ENCODE measurements at regions not wholly inside any gene's neighbourhood (a gene's known extent, or its start where the extent isn't known, plus 50 kb on each side); places are given as distances from the start of the nearest gene placed in this dataset.

GRCh38 chr6:16907991-16908390 lies 146.7 kb upstream of the ATXN1 start:
- no peak for TF ChIP-seq CTCF (IDR thresholded peaks at IDR 0.05)
- no peak for TF ChIP-seq POLR2A (IDR thresholded peaks at IDR 0.05)
- H3K36me3 ChIP-seq (replicated peaks in 1 of 2), result no peaks in the 10 kb centered on the region
- 91 to 97% (median 95%) methylated on average over 1 of the region's 1 CpG for whole genome bisulfite sequencing, 4 donors
- H3K9me3 ChIP-seq (replicated peaks in 1 of 3), result no peaks in the 10 kb centered on the region
- H3K4me1 ChIP-seq (replicated peaks in 1 of 2), result peaks cover 0 to 2% of the 10 kb centered on the region in 2 donors
- no peaks in the 10 kb centered on the region for H3K27me3 ChIP-seq
- intact Hi-C loops (cut with DNase I), result no loop called here
- H3K27ac ChIP-seq, result no peak overlapping the region
- no peak for DNase-seq
- no peak overlapping the region for H3K4me3 ChIP-seq

- Histone ChIP-seq H3K4me3 (no peak overlapping the region), H3K4me1 (replicated peaks in 1 of 2) (peaks cover 0 to 4% of the 10 kb centered on the region in 2 donors), H3K36me3 (replicated peaks in 1 of 2) (no peaks in the 10 kb centered on the region), H3K9me3 (replicated peaks in 1 of 3) (no peaks in the 10 kb centered on the region), H3K27ac (no peak overlapping the region), H3K27me3 (no peaks in the 10 kb centered on the region)
- 65 to 76% (median 75%) methylated on average over 6 of the region's 6 CpGs for WGBS, 4 donors
- TF ChIP-seq POLR2A (IDR thresholded peaks at IDR 0.05) (no peak), CTCF (IDR thresholded peaks at IDR 0.05) (no peak)
- intact Hi-C loops (cut with DNase I), result no loop called here
- no peak for DNase-seq
These were observed 143.7 kb upstream of the ATXN1 start for GRCh38 chr6:16904957-16905356.

GRCh38 chr6:16903470-16903869 lies 142.2 kb upstream of the ATXN1 start:
- 41 to 47% (median 45%) methylated on average over 7 of the region's 7 CpGs for WGBS, 4 donors
- H3K4me1 ChIP-seq (replicated peaks in 1 of 2), result peaks cover 0 to 4% of the 10 kb centered on the region in 2 donors
- no peaks in the 10 kb centered on the region for H3K36me3 ChIP-seq (replicated peaks in 1 of 2)
- intact Hi-C loops (cut with DNase I), result no loop called here
- H3K27ac ChIP-seq, result no peak overlapping the region
- no peak overlapping the region for H3K4me3 ChIP-seq
- peak in 4 of 7 donors; percentile 7 to 27 (median 18) for DNase-seq
- no peaks in the 10 kb centered on the region for H3K9me3 ChIP-seq (replicated peaks in 1 of 3)
- TF ChIP-seq CTCF (IDR thresholded peaks at IDR 0.05) (no peak), POLR2A (IDR thresholded peaks at IDR 0.05) (no peak)
- no peaks in the 10 kb centered on the region for H3K27me3 ChIP-seq

- Histone ChIP-seq H3K4me3 (no peak overlapping the region), H3K9me3 (replicated peaks in 1 of 3) (no peaks in the 10 kb centered on the region), H3K27ac (no peak overlapping the region), H3K27me3 (no peaks in the 10 kb centered on the region), H3K4me1 (replicated peaks in 1 of 2) (peaks cover 0 to 4% of the 10 kb centered on the region in 2 donors), H3K36me3 (replicated peaks in 1 of 2) (no peaks in the 10 kb centered on the region)
- DNase-seq, result no peak
- intact Hi-C loops (cut with DNase I), result no loop called here
- TF ChIP-seq POLR2A (IDR thresholded peaks at IDR 0.05) (no peak), CTCF (IDR thresholded peaks at IDR 0.05) (no peak)
These were observed 141.2 kb upstream of the ATXN1 start for GRCh38 chr6:16902502-16902901.

Measured in adrenal gland (tissue), 9 donors.